Hypothalamus (tissue), 51 donors: ENCODE measurements at regions not wholly inside any gene's neighbourhood (a gene's known extent, or its start where the extent isn't known, plus 50 kb on each side); places are given as distances from the start of the nearest gene placed in this dataset.

Experiments
- DNase-seq, 51 donors: peaks; one replicate each; lab custom pipeline; 2025; lab: John Stamatoyannopoulos, UW

GRCh38 chr9:13570068-13570974, 290.8 kb upstream of the MPDZ start:
- DNase-seq = no peak

DNA sequence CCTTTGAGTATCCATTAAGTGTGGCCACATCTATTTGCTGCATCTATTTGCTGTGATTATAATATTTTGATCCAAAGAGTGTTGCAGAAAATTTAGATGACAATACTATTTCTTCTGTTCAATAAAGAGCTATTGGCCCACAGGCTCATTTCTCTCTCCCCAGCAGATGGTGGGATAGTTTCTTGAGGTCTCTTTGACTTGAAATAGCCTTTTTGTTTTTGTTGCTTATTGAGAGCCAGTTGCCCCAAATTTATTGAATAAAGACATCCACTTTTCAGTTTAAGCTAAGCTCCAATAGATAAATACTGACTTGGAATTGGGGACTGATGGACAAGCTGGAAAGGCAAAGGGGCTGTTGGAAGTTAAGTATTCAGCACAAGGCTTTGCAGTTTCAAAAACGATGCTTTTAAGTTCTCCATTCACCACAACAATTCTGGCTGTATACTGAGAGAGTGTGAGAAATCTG, 290.1 kb upstream of the MPDZ start:
- peak in 1 of 51 donors; percentile 83 for DNase-seq

- DNase-seq = peak in 43 of 51 donors; percentile 4 to 88 (median 35)
Observed at GRCh38 chr9:13568841-13569601, 289.5 kb upstream of the MPDZ start.

DNA sequence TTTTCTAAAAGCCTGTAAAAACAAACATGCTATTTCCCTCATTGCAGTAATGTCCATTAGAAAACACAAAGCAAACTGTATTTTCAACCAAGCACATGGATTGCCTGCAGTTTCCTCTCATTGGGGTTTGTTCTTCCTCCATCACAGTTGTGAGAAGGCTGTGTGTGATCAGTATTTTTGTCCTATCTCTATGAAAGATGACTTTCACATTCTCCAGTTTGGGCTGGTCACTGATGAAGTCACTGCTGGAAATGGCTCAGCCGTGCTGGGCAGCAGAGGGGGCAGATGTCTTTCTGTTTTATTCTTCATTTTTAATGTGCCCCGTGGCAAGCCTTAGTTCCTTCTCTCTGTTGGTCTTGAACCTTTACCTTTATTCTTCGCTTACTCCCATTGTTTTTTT, 288.9 kb upstream of the MPDZ start:
- DNase-seq = peak in 17 of 51 donors; percentile 9 to 62 (median 40)

GRCh38 chr9:13567833-13568232, 288.3 kb upstream of the MPDZ start:
- DNase-seq = no peak

DNA sequence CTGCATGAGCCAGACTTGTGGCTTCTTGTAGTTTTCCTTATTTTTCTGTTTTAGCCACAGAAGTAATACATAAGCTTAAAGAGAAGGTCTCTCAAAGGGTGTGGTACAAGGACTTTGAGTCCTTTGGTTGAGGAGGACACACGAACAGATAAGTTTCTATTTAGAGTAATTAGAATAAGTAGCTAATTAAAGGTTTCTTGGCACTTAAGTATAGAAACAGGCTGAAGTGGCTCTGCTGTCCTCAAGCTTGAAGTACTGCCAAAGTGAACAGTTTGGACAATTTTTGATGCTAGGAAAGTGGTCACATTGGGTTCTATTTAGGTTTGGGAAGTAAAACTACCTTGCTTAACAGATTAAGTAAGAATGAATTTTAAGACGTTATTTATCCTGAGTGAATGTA, 278.3 kb upstream of the MPDZ start:
- peak in 1 of 51 donors; percentile 7 for DNase-seq

DNA sequence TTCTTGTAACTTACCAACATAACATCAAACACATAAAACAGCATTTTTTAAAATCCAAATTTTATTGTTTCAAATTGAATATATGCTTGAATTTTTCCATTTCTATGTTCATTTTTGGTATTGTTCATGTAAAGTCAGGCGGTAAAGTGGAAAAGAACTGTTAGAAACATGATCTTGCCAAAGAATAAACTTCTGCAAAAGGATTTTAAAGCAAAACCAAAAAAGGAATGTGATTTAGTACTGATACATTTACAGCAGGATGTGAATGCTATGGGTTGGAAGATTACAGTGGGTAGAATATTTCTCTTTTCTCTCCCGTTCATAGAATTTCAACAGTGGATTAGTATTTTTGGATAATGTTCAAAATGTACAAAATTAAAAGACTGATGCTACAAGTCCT, 277.2 kb upstream of the MPDZ start:
- DNase-seq = no peak

DNA sequence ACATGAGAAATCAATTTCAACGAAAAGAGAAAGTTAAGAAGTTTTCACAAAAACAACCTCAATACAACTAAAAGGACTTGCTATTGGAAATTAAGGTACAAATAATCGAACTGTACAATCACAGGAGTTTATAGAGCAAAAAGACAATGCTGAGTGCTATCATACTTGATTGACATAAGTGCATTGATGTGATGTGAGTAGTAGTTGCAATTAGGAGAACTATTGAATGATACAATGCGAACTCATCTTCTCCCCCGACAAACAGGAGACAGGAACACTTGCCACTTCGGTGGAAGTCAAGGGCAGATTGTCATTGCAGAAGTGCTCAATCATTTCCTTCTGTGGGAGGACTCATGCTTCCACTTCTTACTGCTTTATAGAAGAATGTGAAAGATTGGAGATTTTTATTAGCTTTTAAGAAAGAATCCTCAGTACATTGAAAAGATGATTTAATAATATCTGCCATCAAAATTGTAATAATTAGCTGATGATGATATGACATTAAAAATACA, 276.6 kb upstream of the MPDZ start:
- DNase-seq = no peak

GRCh38 chr9:13555516-13555915, 276.0 kb upstream of the MPDZ start:
- DNase-seq = no peak

DNA sequence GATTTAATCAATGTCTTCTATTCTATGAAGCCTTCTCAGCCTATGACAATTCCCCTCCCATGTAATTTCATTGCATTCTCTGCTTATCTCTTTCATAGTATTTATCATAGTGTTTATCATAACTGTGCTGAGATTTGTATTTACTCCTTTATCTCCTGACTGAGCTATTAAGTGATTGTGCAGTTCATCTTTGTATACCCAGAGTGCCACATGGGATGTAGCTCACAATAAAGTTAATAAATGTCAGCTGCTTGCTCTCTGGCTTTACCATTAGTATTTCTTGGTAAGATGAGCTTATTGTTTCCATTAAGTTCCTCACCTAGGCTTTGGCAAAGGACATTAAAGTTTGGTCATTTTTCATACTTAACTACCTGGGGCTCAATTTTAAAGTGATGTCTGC, 275.1 kb upstream of the MPDZ start:
- no peak for DNase-seq

GRCh38 chr9:13552606-13553215, 273.2 kb upstream of the MPDZ start:
- DNase-seq = no peak

- DNase-seq = no peak
Observed at GRCh38 chr9:13550519-13550918, 271.0 kb upstream of the MPDZ start.

GRCh38 chr9:13548535-13548934, 269.0 kb upstream of the MPDZ start:
- no peak for DNase-seq

- no peak for DNase-seq
Observed at GRCh38 chr9:13535141-13535540, 255.6 kb upstream of the MPDZ start.

GRCh38 chr9:13534006-13534405, 254.5 kb upstream of the MPDZ start:
- no peak for DNase-seq

DNA sequence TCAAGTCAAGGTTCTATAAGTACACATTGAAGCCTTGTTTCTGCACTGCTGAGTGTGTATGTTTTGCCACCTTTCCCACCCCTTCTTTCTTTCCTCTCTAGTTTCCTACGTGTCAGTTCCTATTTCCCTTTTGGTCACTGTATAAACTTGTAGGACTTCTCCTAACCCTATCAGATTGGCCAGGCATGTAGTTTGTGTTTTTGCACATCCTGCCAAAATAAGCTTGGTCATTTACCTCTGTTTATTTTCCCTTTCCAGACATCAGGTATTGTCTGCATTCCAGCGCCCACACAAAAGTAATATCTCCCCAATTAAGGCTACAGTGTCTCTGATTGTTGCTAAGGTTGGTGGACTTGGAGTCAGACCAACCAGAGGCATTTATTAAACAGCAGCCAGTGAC, 252.9 kb upstream of the MPDZ start:
- DNase-seq = no peak

DNA sequence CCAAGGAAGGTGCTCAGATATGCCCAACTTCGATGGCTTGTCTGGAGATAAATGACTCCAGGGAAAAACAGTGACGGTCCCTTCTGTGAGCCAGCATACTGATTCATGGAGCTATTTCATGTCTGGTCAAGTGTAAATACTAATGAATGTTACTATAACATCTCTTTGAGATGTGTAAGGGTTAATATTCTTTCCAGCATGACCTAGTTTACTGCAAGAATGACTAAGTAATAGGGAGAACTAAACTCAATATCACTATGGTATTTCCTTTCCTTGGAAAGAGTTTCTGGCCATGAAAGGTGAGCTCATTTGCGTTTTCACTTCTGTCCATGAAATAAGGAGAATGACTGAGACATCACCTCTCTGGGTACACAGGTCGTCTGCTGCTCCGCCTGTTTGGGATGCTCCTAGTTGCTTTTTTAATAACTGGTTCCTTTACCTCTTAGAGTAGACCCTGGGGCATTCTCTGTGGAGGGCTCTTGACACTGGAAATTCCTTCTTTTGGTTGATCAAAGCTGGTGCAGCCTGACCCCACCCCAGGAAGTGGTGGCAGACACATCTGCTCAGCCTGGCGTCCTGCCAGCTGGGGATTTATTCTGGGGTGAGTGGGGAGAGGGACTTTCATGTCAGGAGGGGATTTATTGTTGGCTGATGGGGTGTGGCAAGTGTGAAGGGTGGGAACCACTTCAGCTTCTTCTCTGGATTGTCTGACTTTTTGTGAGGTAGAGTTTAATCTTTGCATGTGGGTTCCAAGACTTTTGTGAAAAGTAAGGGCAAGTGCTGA, 250.0 kb upstream of the MPDZ start:
- DNase-seq = no peak

DNA sequence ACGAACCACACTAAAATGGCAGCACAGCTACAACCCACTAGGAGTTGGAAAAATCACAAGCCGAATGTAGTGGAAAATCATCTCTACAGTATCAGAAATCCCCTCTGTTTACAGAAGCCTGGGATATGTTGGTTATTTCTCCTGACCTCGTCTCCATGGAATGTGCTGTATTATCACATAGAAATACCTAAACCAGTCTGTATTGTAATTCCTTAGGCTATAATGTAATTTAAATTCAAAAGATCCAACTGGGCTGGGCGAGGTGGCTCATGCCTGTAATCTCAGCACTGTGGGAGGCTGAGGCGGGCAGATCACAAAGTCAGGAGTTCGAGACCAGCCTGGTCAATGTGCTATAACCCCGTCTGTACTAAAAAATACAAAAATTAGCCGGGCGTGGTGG, 244.8 kb upstream of the MPDZ start:
- DNase-seq = no peak

- no peak for DNase-seq
Observed at GRCh38 chr9:13520069-13520468, 240.6 kb upstream of the MPDZ start.

- DNase-seq = no peak
Observed at GRCh38 chr9:13513716-13514444, 234.4 kb upstream of the MPDZ start.
